ENCODE measurements at regions not wholly inside any gene's neighbourhood (a gene's known extent, or its start where the extent isn't known, plus 50 kb on each side); places are given as distances from the start of the nearest gene placed in this dataset.

- DNase-seq (ENCODE audit: low spot score in 2 of 2, unreplicated experiment in 2 of 2), result no peak
- no peaks in the 10 kb centered on the region for H3K27me3 Mint-ChIP-seq (ENCODE audit: low read depth)
- peaks cover 7% of the 10 kb centered on the region for H3K4me1 Mint-ChIP-seq
- H3K4me3 Mint-ChIP-seq, result no peak overlapping the region
- no peak for TF ChIP-seq CTCF (IDR thresholded peaks at IDR 0.05; ENCODE audit: unreplicated experiment)
- no peak overlapping the region for H3K27ac Mint-ChIP-seq
- peaks cover 7% of the 10 kb centered on the region for H3K9me3 Mint-ChIP-seq
- no peaks in the 10 kb centered on the region for H3K36me3 Mint-ChIP-seq
Measured at GRCh38 chr11:91859666-91860065, 365.0 kb upstream of the FAT3 start.

GRCh38 chr11:91857179-91857578 is 367.4 kb upstream of the FAT3 start:
- Mint-ChIP-seq H3K4me3 (no peak overlapping the region), H3K27ac (no peak overlapping the region), H3K36me3 (no peaks in the 10 kb centered on the region), H3K4me1 (peaks cover 16% of the 10 kb centered on the region), H3K9me3 (peaks cover 6% of the 10 kb centered on the region), H3K27me3 (ENCODE audit: low read depth) (no peaks in the 10 kb centered on the region)
- no peak for TF ChIP-seq CTCF (IDR thresholded peaks at IDR 0.05; ENCODE audit: unreplicated experiment)
- no peak for DNase-seq (ENCODE audit: low spot score in 2 of 2, unreplicated experiment in 2 of 2)

GRCh38 chr11:91854780-91855179 is 369.8 kb upstream of the FAT3 start:
- no peaks in the 10 kb centered on the region for H3K9me3 Mint-ChIP-seq
- no peak for TF ChIP-seq CTCF (IDR thresholded peaks at IDR 0.05; ENCODE audit: unreplicated experiment)
- no peak overlapping the region for H3K27ac Mint-ChIP-seq
- H3K4me1 Mint-ChIP-seq, result peaks cover 14% of the 10 kb centered on the region
- no peaks in the 10 kb centered on the region for H3K27me3 Mint-ChIP-seq (ENCODE audit: low read depth)
- H3K36me3 Mint-ChIP-seq, result no peaks in the 10 kb centered on the region
- DNase-seq (ENCODE audit: low spot score in 2 of 2, unreplicated experiment in 2 of 2), result no peak
- no peak overlapping the region for H3K4me3 Mint-ChIP-seq

- no peak for TF ChIP-seq CTCF (IDR thresholded peaks at IDR 0.05; ENCODE audit: unreplicated experiment)
- Mint-ChIP-seq H3K27ac (no peak overlapping the region), H3K4me3 (no peak overlapping the region), H3K9me3 (no peaks in the 10 kb centered on the region), H3K27me3 (ENCODE audit: low read depth) (peaks cover 3% of the 10 kb centered on the region), H3K4me1 (peaks cover 12% of the 10 kb centered on the region), H3K36me3 (no peaks in the 10 kb centered on the region)
- DNase-seq (ENCODE audit: low spot score in 2 of 2, unreplicated experiment in 2 of 2), result no peak
Measured at GRCh38 chr11:91854171-91854570, 370.4 kb upstream of the FAT3 start.

GRCh38 chr11:91851908-91852307 is 372.7 kb upstream of the FAT3 start:
- Mint-ChIP-seq H3K27me3 (ENCODE audit: low read depth) (peaks cover 3% of the 10 kb centered on the region), H3K4me1 (peaks cover 12% of the 10 kb centered on the region), H3K9me3 (no peaks in the 10 kb centered on the region), H3K4me3 (no peak overlapping the region), H3K27ac (no peak overlapping the region), H3K36me3 (no peaks in the 10 kb centered on the region)
- TF ChIP-seq CTCF (IDR thresholded peaks at IDR 0.05; ENCODE audit: unreplicated experiment), result no peak
- DNase-seq (ENCODE audit: low spot score in 2 of 2, unreplicated experiment in 2 of 2), result no peak

All from mesothelial cell of epicardium (in vitro differentiated cells).